OCI-M2 (cell line): ENCODE measurements at regions not wholly inside any gene's neighbourhood (a gene's known extent, or its start where the extent isn't known, plus 50 kb on each side); places are given as distances from the start of the nearest gene placed in this dataset.

Source experiments
- DNase-seq: peaks from one replicate; lab custom pipeline; 2025; ENCODE audit not compliant: unreplicated experiment; lab: John Stamatoyannopoulos, UW

DNA sequence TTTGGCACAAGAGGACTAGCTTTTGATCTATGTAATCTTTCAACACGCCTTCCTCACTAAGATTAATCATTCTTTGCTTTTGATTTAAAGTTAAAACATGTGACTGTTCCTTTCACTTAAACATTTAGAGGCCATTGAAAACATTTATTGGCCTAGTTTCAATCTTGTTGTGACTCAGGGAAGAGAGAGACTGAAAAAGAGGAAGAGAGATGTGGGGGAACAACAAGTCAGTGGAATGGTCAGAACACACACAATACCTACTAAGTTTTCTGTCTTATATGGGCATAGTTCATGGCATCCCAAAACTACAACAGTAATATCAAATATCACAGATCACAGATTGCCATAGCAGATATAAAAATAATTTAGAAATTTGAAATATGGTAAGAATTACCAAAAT is 812.9 kb upstream of the AGA start:
- no peak for DNase-seq

DNA sequence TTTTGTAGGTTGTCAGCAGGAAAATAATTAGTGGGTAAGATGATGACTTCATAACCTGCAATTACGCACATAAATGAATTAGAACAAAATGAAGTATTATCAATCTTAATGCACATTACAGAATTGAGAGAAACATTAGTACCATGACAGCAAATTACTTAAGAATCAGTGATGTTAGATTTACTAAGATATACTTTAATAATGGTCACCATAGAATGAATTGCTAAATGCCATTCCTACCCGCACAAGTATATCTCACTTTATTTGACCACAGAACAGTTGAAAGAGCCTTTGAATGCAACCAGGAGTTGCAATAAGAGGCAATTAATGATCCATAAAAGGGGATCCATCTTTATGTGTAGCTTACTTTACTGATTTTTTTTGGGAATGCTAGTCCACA is 816.4 kb upstream of the AGA start:
- no peak for DNase-seq

GRCh38 chr4:178259566-178259965 is 817.3 kb upstream of the AGA start:
- DNase-seq = no peak

- DNase-seq = no peak
Measured at GRCh38 chr4:178264001-178264400, 821.8 kb upstream of the AGA start.

DNA sequence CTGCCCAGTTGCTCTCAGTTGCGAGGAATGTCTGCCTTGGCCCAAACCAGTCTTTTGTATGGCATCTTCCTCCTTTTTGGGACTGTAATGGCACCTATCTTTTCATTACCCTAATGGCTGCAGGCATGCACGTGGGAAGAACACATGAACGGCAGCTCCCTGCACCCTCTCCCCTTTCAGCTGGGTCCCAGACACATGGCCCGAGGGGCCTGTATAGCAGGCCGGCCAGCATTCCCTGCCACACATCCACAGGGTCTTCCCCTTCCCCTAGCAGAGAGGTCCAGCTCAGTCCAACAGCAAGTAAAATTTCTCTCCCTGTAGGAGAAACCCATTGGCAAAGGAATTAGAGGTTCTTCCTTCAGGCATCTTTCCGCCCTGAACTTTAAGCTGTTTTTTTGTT is 829.1 kb upstream of the AGA start:
- no peak for DNase-seq

GRCh38 chr4:178273168-178273567 is 830.9 kb upstream of the AGA start:
- DNase-seq = no peak

- no peak for DNase-seq
Measured at GRCh38 chr4:178275671-178276360, 833.6 kb upstream of the AGA start.

DNA sequence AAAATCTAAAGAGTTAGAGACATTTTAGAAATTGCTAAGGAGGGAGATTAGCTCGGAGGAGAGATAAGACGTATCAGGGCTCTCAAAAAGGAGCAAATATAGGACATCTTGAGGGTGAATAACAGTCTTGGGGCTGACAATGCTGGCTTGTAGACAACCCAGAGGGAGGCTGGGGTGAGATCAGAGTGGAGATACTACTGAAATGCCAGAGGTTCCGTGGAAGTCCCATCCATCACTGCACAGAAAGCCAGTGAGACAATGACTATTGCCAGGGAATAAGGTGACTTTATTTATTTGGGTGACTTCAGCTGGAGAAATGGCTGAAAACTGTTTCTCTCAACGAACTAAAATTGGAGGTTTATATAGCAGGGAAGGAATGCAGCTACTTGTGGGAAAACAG is 838.1 kb upstream of the AGA start:
- no peak for DNase-seq

DNA sequence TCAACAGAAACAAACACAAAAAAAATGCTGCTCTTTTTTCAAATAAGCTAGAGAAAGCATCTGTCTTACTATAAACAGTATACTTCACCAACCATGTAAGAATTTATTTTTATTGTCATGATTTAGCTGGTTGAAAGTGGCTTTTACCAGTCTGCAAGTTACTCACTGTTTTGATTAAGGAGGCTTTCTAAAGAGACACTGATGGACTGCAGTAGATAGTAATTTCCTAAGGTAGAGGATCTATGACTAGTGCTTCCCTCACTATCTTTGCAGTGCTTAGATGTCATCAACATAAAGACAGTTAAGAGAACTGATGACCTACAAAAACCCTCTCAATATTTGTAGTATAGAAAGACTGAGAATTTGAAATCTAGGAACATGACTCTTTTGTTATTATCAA is 846.2 kb upstream of the AGA start:
- no peak for DNase-seq

GRCh38 chr4:178293601-178294000 is 851.4 kb upstream of the AGA start:
- DNase-seq = no peak

GRCh38 chr4:178296669-178297068 is 854.4 kb upstream of the AGA start:
- no peak for DNase-seq

GRCh38 chr4:178306565-178306964 is 864.3 kb upstream of the AGA start:
- DNase-seq = no peak

GRCh38 chr4:178309890-178310289 is 867.7 kb upstream of the AGA start:
- DNase-seq = no peak

DNA sequence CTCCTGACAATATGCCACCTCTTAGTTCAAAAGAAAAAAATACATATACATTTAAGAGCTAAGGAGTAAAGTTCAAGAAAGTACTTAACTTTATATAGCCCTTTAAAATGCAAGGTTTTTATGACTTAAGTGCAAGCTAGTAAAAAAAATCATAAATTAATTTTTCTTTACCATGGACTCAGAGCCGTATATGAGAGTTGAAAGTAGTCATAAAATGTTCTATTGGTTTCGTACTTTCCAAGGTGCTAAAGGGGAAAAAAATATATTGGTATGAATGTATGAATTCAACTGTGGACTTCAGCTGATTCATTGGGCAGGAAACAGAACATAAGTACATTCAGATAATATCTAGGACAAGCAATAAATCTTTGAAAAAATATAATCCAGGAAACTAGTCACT is 869.8 kb upstream of the AGA start:
- DNase-seq = no peak

GRCh38 chr4:178314287-178314686 is 872.0 kb upstream of the AGA start:
- no peak for DNase-seq

- DNase-seq = no peak
Measured at GRCh38 chr4:178316211-178316610, 874.0 kb upstream of the AGA start.

DNA sequence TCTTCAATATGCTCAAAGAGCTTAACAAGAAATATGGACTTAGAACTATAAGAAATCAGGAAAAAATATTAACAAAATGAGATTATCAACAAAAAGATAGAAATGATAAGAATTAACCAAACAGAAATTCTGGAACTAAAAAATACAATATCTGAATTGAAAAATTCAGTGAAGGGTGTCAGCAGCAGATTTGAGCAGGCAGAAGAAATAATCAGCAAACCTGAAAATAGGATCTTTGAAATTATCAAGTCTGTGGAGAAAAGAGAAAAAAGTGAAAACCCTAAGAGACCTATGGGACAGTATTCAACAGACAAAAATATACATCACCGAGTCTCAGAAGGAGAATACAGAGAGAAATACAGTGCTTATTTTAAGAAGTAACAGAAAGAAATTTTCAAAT is 877.8 kb upstream of the AGA start:
- no peak for DNase-seq

DNA sequence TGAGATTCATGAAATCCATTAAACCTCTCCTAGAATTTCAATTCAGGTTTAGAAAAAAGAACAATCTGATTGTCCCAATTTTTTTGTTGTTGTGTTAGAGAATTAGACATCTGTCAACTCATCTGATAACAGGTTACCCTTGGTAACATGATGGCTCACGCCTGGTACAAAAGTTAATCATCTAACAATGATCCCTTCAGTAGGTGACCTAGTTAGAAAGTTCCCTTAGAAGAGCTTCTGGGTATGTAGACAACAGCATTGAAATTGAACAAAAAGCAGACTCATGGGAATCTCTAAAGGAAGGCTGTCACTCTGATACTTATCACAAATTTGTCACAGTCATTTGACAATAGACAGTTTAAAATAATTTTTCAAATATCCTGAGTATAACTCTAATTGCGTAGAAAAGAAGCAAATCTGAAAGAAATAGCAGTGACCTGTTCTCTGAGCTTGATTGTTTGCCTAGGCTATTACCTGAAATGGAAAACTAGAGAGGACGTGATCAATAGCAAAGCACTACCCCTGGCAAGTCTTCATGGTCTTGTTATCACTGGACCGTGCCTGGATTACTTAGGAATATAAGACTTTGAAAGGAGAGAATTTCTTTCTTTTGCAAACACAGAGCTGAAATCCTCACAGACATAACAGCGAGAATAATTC is 880.4 kb upstream of the AGA start:
- no peak for DNase-seq

GRCh38 chr4:178329226-178329872 is 887.1 kb upstream of the AGA start:
- DNase-seq = no peak

- DNase-seq = no peak
Measured at GRCh38 chr4:178333355-178333754, 891.1 kb upstream of the AGA start.

DNA sequence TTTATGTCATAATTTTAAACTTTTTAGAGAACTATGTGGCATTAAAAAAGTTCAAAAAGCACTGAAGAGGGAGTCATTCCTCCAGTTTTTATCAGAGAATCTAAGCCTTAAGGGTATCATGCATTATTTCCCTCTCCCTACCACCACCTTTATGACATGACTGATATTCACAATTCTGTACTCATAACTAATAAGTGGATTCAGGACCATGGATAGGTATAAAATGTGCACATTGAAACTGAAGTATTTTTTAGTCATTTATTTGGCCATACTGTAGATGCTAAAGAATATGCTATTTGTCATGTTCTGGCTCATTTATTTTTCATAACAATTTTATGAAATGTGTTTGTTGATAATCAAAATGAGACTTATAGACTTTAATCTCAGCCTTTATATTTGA is 897.5 kb upstream of the AGA start:
- no peak for DNase-seq

- no peak for DNase-seq
Measured at GRCh38 chr4:178340468-178340867, 898.2 kb upstream of the AGA start.

DNA sequence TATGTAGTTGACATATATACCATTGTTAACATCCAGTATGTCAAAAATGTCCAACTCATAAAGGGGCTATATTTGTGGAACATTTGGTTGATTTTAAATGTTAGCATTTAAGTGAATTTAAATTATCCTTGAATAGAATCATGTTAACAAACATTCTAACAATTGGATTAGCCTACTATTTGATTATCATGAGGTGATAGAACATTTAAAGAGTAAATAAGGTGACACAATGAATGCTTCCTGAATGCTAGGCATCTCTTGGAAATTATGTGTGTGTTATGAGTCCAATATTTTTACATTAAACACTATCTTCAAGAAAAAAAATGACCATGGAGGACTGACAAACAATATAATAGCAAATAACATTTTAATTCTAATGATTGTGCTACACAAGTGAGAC is 901.9 kb upstream of the AGA start:
- no peak for DNase-seq
